CD4-positive, alpha-beta T cell treated with Interleukin-6 for 4 hours (primary cell): ENCODE measurements at regions not wholly inside any gene's neighbourhood (a gene's known extent, or its start where the extent isn't known, plus 50 kb on each side); places are given as distances from the start of the nearest gene placed in this dataset.
"Not testable (repeated sequence)": the region's sequence is repeated elsewhere in the genome, so short reads cannot be mapped to it uniquely, and the experiment has no call there.

Experiments
- DNase-seq: peaks from one replicate; pipeline ENCODE4 v3.0.0-alpha.2; 2020; ENCODE audit warnings: mixed read lengths

DNA sequence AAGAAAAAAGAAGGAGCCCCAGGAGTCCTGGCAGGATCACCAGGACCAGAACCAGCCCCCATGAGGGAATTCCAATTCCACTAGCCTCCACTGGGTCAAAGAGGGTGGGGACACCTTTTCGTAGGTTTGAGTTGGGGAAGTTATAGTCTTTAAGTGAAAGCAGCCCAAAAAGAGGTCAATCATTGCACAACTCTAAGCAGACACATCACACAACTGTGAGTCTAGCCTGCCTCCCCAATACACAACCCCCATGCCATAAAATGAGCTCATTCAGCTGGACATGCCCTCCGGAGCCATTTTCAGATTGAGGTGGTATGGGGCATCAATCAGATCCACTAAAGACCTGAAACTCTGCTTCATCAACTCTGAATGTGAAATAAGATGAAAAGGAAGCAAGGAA, 179.9 kb downstream of the NPHP4 start:
- no peak for DNase-seq

DNA sequence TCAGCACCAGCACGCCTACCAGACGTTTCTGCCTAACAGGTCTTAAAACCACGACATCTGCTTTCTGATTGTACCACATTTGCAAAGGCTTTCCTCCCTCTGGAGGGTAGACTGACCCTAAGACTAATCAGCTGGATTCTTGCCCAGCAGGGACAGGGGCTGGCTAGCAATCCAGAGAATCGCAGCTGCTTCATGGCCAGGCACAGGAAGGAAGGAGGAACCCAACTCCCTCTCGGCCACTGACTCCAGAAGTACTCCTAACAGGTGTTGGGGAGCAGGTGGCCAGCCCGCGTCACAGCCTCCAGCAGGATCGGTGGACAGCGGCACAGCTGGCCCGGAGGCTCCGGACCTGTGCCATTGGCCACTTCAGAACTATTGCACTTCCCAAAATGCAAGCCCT, 180.8 kb downstream of the NPHP4 start:
- DNase-seq, result no peak

DNA sequence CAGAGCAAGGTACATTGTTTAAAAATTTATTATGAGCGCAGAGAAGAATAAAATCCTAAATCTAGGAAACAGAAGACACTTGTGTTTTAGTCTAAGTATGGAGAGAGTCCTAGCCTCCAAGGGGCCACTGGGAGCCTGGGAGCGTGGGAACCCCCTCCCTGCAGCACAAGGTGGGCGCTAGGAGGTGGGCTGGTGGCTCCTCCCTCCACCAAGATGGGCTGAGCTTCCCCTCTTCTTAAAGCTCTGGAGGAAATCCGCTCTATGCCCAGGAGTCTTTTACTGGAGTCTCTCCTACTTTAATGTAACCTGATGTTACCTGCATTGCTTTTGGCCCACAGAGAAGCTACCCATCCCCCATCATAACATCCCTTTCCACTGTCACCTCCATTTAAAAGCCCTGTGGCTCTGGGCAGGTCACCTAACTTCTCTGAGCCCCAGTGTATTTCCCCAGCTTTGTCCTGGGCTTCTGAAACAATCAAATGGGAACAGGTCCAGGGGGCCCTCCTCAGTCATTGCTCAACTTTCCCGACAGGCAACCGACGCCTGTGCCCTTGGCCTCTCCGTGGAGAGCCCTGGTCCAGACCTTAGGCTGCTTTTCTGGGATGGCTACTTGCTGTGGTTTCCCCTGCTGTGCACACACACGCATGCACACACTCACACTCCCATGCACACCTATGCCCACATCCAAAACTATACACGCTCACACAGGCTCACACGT, 181.5 kb downstream of the NPHP4 start:
- DNase-seq, result no peak

DNA sequence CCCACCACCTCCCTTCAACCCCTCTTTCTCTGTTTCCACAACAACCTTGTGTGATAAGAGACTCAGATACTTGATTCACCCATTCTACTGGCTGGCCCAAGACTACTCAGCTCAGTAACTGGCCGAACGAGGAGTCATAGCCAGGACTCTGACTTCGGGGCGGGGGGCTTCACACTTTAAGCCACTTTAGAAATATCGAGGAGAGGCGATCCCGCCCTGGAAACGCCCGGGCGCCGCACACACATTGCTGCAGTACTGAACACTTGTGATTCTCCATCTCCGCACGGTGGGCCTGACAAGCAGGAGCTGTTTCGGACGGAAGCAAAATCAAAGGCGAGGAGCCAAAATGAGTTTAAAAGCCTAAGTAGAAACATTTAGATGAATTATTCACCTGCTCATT, 182.1 kb downstream of the NPHP4 start:
- DNase-seq, result no peak

DNA sequence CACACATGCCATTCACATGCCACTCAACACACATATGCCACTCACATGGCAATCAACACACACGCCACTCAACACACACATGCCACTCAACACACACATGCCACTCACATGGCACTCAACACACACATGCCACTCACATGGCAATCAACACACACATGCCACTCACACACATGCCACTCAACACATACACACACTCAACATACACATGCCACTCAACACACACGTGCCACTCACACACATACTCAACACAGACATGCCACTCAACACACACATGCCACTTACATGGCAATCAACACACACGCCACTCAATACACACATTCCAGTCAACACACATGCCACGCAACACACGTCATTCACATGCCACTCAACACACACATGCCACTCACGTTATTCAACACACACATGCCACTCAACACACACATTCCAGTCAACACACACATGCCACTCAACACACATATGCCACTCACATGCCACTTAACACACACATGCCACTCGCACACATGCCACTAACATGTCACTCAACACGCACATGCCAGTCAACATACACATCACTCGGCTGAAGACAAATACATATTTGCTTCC, 182.9 kb downstream of the NPHP4 start:
- no peak for DNase-seq

DNA sequence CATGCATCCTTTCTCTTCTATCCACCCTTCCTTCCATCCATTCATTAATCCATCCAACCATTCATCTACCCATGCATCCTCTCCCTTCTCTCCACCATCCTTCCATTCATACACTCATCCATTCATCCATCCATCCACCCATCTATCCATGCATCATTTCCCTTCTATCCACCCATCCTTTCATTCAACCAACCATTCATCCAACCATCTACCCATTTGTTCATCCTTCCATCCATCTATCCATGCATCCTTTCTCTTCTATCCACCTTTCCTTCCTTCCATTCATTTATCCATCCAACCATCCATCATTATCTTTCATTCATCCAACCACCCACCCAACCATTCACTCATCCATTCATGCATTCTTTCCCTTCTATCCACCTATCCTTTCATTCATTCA, 188.4 kb downstream of the NPHP4 start:
- DNase-seq, result no peak

DNA sequence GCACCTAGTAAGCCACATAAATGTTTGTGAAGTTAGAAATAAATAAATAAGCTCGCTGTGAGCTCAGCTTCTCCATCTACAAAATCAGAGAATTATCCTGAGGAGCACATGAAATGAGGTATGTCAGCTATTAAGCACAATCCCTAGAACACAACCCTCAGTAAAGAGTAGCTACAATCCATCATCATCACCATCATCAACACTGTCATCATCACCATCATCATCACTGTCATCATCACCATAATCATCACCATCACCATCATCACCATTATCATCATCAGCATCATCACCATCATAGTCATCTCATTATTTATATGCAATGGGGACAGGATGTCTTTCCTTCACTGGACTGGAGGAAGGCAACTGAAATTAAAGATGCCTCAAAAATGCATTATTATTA, 189.6 kb downstream of the NPHP4 start:
- DNase-seq, result no peak

DNA sequence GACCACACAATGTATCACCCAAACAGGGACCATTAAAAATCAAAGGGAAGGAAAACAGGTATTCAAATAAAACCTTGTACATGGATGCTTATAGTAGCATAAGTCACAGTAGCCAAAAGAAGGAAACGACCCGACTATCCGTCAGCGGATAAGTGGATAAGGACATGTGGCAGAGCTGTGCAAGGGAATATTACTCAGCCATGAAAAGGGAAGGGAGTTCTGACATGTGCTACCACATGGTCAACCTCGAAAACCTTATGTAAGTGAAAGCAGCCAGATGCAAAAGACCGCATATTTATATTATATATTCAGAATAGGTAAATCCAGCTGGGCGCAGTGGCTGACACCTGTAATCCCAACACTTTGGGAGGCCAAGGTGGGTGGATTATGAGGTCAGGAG, 193.3 kb downstream of the NPHP4 start:
- DNase-seq, result no peak

DNA sequence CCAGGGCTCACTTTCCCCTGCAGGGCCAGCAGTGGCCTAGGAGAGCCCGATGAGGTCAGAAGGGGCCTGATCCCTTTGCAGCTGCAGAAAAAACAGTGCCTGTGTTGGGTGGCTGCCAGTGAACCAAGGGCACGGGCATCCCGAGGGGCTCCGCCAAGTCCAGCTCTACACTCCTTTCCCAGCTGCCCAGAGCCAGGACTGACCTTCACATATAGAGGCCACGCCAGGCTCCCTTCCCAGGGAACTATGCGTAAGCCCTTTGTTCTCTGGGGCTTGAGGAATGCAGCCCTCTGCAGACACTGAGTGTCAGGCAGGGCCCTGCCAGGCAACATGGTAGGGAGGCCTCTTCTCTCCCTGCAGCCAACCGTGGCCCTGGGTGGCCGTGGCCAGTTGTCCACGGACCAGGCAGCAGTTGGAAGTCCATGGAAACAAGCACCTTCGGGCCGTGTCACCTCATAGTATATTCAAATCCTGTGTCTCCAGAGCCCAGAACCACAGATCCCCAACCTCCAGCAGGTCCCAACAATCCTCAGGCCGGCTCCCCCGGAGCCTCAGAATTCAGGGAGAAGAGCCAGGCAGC, 194.0 kb downstream of the NPHP4 start:
- DNase-seq, result no peak

DNA sequence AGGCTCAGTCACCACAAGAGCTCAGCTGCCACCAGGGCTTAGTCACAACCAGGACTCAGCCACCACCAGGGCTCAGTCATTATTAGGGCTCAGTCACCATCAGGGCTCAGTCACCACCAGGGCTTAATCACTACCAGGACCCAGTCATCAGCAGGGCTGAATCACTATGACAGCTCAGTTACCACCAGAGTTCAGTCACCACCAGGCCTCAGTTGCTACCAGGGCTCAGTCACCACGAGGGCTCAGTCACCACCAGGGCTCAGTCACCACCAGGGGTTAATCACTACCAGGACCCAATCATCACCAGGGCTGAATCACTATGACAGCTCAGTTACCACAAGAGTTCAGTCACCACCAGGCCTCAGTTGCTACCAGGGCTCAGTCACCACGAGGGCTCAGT, 196.2 kb downstream of the NPHP4 start:
- DNase-seq, result no peak

DNA sequence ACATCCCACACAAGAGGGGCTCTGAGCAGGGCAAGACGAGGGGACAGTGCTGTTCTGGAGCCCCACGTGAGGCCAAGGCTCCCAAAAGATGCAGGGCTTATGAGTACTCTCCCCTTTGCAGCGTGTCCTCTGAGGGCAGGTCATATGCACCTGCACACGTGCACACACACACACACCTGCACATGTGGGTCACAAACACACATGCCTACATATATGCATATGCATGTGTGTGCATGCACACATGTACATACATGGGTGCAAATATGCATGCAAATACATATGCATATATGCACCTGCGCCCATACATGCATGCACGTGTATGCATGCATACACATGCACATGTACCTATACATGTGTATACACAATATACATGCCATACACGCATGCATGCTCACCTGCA, 197.9 kb downstream of the NPHP4 start:
- DNase-seq, result no peak

DNA sequence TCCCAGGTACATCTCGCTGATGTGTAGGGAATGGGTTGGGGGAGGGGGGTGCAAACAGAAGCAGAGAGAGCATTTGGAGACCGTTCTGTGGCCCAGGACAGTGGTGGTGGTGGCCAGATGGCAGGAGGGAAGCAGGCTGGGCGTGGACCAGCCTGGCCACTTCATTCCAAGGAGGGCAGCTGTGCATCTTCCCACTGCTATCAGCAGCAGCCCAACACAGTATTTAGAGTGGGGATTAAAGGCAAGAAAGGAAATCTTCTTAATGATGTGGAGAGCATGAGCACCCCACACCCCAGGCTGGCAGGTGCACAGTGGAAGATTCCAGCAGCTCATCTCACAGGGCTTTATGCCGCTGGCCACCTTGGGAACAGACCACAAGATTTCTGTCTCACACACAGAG, 198.7 kb downstream of the NPHP4 start:
- no peak for DNase-seq

DNA sequence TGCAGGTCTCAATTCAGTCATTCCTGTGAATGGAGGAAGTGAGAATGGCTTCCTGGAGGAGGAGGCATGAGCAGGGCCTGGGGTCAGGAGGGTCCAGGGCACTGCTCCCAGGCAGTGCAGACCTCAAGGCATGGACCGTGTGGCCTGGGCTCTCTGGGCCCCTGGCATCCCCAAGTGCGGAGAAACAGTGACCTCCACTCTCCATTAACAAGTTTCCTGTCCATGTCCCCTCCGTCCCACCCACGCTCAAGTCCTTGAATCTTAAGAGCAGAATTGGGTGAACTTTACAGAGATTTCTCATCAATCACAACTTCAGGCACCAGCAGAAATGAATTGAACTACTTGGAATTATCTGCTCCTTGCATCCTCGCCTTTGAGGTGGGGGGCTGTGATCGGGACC, 211.1 kb downstream of the NPHP4 start:
- no peak for DNase-seq

DNA sequence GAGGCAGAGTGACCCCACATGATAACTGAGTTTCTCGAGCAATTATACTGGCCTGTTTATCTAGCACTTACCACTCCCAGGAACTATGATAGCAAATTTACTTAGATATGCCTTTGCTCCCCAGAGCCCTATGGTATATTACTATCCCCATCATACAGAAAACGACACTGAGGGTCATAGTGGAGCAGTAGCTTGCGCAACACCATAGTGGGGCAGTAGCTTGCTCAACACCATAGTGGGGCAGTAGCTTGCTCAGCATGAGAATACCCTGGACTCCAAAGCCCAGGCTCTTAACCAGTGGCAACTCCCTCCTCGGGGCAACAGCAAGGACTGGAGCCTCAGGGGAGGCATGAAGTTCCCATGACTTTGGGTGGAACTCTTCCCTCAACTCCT, 211.9 kb downstream of the NPHP4 start:
- no peak for DNase-seq

DNA sequence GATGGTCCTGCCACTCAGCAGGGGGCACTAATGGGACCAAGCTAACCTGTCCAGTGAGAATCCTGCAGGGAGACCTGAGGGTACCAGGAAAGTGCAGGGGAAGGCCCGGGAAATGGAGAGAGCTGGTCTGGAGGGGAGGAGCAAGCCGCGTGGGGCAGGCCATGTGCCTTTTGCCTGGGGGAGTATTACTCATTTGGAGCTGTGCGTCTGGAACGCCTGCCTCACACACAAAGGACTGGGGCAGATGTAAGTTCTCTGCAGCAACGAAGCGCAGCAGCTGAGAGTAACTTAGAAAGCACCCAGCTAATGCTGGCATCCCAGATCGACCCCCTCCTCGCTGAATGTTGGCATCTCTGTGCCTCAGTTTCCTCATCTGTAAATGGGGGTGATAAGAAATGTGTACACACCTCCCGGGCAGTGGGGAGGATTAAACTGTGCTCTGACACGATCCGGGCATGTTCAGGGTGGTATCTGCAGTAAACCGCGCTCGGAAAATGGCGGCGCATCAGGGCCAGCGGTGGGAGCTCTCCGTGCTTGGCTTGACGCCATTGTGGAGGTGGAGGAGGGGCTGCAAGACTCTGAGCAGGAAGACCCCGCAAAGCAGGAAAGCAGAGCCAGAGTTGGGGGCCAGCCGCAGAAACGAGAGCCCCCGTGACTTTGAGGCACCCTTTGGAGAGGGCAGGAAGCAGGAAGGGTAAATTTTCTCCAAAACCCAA, 212.5 kb downstream of the NPHP4 start:
- DNase-seq, result no peak

DNA sequence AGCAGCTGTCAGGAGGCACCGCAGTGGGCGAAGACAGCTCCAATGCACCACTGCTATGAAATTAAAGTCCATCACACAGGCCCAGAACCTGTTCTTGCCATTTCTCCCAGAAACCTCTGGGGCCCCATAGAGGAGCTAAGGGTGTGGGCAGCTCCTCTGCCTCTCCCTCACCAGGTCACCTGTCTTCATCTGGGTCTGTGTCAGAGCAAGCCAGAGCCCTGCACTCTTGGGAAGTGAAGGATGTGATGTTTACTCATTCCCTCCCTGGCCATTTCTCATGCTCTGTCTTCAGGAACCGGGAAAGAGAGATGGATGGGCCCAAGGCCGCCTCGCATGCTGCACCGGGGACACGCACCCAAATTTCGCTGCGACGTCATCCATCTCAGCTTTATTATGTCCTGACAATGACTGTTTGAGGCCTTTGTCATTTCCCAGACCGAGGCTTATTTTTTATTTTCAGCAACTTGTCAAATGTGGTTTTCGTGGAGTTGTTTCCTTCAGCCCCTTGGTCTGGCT, 216.1 kb downstream of the NPHP4 start:
- DNase-seq, result no peak

DNA sequence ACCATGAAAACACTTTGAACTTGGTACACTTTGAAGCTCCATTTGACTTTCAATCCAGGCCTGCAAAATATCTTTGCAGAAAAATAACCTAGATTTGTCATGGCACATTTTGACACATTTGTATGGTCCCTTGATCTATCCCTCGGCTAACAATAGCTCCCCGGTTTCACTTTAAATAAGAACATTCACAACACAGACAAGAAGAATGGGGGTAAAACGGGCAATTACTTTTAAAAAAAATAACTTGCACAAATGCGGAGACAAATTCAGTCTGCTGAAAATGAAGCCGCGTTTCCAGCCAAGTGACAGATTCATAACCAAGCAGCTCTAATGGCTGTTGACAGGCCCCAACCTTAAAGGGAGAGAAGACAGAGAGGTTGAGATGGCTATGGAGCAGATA, 218.2 kb downstream of the NPHP4 start:
- no peak for DNase-seq

DNA sequence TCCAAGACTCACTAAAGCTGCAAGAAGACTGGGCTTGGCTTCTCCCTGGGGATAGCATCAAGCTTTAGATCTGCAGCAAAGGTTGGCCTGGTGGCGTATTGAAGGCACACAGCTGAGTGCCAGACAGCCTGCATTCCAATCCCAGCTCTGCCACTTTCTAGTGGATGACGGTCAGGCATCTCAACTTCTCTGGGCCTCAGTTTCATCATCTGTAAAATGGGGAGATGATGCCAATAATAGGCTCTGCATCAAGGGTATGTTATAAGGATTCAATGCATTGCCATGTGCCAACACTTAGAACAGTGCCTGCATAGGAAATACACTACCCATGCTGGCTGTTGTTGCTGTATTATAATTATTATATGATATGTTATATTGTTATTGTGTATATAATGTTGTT, 220.4 kb downstream of the NPHP4 start:
- no peak for DNase-seq

DNA sequence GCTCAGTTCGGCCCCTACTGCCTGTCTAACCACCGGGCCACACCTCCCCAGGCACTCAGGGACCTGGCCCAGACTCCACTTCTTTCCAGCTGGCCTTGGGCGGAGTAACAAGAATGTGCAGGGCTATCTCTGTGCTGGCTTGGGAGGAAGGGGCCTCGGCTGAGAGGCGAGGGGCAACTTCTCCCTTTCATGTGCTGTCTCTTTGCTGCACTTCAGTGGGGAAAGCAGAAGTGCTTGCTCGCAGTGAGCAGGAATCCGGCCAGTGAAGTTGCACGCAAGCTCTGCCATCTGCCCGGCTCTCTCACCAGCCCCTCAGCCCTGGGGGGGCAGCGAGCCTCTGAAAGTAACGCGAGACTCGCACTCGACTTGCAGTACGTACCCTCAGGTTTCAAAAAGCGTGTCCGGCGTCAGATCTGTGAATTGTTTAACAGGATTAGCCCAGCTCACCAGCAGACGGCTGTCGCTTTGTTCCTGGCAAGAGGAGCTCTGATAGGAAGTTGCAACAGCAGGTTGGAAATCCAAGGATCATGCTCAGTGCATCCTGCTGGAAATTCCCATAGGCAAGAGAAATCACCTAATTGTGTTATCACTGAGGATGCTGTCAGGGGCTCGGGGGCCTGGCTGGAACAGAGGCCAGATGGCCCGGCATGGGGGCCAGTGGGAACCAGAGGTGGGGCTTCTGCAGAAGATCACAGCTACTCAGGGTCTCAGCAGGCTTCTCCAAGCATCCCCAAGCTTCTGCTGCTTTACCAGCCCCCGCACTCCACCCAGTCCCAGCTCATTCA, 221.1 kb downstream of the NPHP4 start:
- DNase-seq, result no peak

DNA sequence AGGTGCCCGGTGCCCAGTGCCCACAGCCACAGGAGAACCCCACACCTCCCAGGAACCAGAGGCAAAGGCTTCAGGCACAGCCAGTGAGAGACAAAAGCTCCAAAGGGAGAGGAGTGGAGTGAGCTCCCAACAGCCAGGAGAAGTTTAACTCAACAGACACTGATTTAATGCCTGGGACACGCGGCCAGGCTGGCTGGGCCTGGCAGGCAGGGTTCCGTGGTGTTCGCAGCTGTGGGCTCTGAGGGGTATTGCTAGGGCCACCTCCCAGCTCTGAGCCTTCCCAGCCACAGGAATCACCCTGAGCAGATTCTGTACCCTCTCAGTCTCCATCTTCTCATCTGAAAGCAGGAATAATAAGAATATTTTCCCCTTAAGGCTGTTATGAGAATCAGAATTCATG, 222.5 kb downstream of the NPHP4 start:
- DNase-seq, result no peak

DNA sequence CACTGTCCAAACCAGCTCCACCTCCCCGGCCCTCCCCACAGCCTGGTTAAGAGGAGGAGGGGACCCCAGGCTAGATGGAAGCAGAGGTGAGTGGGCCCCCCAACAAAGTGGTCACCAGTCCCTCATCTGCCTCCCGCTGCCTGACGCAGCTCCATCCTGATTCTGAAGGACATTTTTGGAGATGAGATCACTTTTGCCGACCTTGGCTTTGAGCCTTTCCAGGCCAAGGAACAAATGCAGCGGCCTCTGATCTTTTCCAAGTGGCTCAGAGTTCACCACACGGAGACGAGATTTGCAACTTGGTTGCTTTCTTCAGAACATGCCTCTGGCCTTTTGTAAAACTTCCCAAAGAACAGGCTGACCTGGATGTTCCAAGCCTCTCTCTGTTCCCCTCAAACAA, 223.1 kb downstream of the NPHP4 start:
- DNase-seq, result no peak

DNA sequence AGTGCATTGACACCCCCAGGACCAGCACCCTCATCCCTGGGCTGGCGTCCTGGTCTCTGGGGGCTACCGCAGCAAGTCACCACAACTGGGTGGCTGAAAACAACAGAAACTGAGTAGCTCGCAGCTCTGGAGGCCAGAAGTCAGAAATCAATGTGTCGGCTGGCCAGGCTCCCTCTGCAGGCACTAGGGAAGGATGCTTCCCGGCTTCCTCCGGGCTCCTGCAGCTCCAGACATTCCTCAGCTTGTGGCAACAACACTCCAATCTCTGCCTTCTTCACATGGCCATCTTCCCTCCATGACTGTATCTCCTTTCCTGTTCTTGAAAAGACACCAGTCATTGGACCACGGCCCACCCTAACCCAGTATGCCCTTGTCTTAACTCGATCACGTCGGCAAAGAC, 224.2 kb downstream of the NPHP4 start:
- DNase-seq, result no peak

DNA sequence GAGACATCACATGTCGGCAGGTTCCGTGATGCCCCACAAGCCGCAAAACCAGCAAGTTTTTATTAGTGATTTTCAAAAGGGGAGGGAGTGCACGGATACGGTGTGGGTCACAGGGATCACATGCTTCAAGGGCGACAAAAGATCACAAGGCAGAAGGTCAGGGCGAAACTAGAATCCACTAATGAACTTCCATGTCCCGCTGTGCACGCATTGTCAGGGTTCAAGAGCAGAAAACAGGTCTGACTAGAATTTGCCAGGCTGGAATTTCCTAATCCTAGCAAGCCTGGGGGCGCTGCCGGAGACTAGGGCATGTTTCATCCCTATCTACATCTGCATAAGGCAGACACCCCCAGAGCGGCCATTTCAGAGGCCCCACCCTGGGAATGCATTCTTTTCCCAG, 225.2 kb downstream of the NPHP4 start:
- DNase-seq, result not testable (repeated sequence)
